Left cardiac atrium (tissue), 4 donors: ENCODE measurements at regions not wholly inside any gene's neighbourhood (a gene's known extent, or its start where the extent isn't known, plus 50 kb on each side); places are given as distances from the start of the nearest gene placed in this dataset.

Experiments used
- ATAC-seq, 2 donors: fragments of 200-7000 bp; cut with Tn5 transposase; one replicate each; pipeline ENCODE4 v1.9.1; 2020; ENCODE audit warnings: mild to moderate bottlenecking in 2 of 2, moderate library complexity in 2 of 2
- DNase-seq: peaks from one replicate; pipeline ENCODE4 v3.0.0-alpha.2; 2020
- intact Hi-C, 2 donors: fragments of 100-400 bp; cut with DNase I; formaldehyde crosslinking; loops; one replicate each; pipeline versions ENCODE4 v1.14.1 to v1.15.1; 2022 to 2023
- donor health status: DM: no; HTN: yes; CAD: no.
- donor health status: DM: no; HTN: yes; CAD: no; lungs with severe emphysema.
- donor health status: DM: yes; HTN: yes; CAD: no.
- donor health status: Dilated cardiomyopathy.

- intact Hi-C loops: no loop called here
- ATAC-seq: peak; percentile 86 to 97
- peak; percentile 81 for DNase-seq
Measured at GRCh38 chr1:94713472-94714141, 106.5 kb upstream of the SLC44A3 start.

GRCh38 chr1:94709891-94710581 lies 110.1 kb upstream of the SLC44A3 start:
- intact Hi-C loops: no loop called here
- DNase-seq (no peak), ATAC-seq (no peak)

GRCh38 chr1:94708811-94709210 lies 111.3 kb upstream of the SLC44A3 start:
- no peak for ATAC-seq
- DNase-seq: no peak

GRCh38 chr1:94708299-94708685 lies 111.9 kb upstream of the SLC44A3 start:
- ATAC-seq: no peak
- DNase-seq: no peak
- intact Hi-C loops: no loop called here

More at GRCh38 chr1:94708811-94709210, 111.3 kb upstream of the SLC44A3 start:
- intact Hi-C loops: no loop called here

- peak; percentile 39 to 73 for ATAC-seq
- DNase-seq: peak; percentile 63
- intact Hi-C loops: no loop called here
Measured at GRCh38 chr1:94707321-94708298, 112.5 kb upstream of the SLC44A3 start.

GRCh38 chr1:94702442-94702815 lies 117.7 kb upstream of the SLC44A3 start:
- ATAC-seq (peak; percentile 37 to 42), DNase-seq (no peak)
- intact Hi-C loops: no loop called here

- no peak for ATAC-seq
- DNase-seq: no peak
- intact Hi-C loops: no loop called here
Measured at GRCh38 chr1:94701796-94702441, 118.2 kb upstream of the SLC44A3 start.

GRCh38 chr1:94698759-94699502 lies 121.2 kb upstream of the SLC44A3 start:
- DNase-seq: no peak
- ATAC-seq: peak; percentile 34 to 57
- intact Hi-C loops: no loop called here

- no peak for DNase-seq
- ATAC-seq: no peak
- intact Hi-C loops: no loop called here
Measured at GRCh38 chr1:94698356-94698755, 121.8 kb upstream of the SLC44A3 start.

- DNase-seq: no peak
- intact Hi-C loops: no loop called here
- ATAC-seq: no peak
Measured at GRCh38 chr1:94697839-94698238, 122.3 kb upstream of the SLC44A3 start.

GRCh38 chr1:94694226-94694915 lies 125.8 kb upstream of the SLC44A3 start:
- ATAC-seq (no peak), DNase-seq (no peak)
- intact Hi-C loops: no loop called here

- DNase-seq: no peak
- intact Hi-C loops: no loop called here
- ATAC-seq: no peak
Measured at GRCh38 chr1:94693435-94693834, 126.7 kb upstream of the SLC44A3 start.

- no peak for ATAC-seq
Measured at GRCh38 chr1:94693029-94693428, 127.1 kb upstream of the SLC44A3 start.

GRCh38 chr1:94688646-94689045 lies 131.5 kb upstream of the SLC44A3 start:
- intact Hi-C loops: no loop called here
- no peak for ATAC-seq
- DNase-seq: no peak

More at GRCh38 chr1:94693029-94693428, 127.1 kb upstream of the SLC44A3 start:
- intact Hi-C loops: no loop called here
- DNase-seq: no peak

- intact Hi-C loops: no loop called here
- no peak for ATAC-seq
Measured at GRCh38 chr1:94686882-94687281, 133.3 kb upstream of the SLC44A3 start.

GRCh38 chr1:94684690-94685250 lies 135.4 kb upstream of the SLC44A3 start:
- DNase-seq: no peak
- intact Hi-C loops: no loop called here
- ATAC-seq: no peak

More at GRCh38 chr1:94686882-94687281, 133.3 kb upstream of the SLC44A3 start:
- DNase-seq: no peak

GRCh38 chr1:94683886-94684285 lies 136.3 kb upstream of the SLC44A3 start:
- DNase-seq (no peak), ATAC-seq (no peak)
- intact Hi-C loops: no loop called here

GRCh38 chr1:94680039-94680377 lies 138.4 kb upstream of the F3 start:
- no peak for ATAC-seq
- intact Hi-C loops: no loop called here
- DNase-seq: no peak
